Activated T-cell treated with anti-CD3 and anti-CD28 coated beads for 1 hour (primary cell): ENCODE measurements at regions not wholly inside any gene's neighbourhood (a gene's known extent, or its start where the extent isn't known, plus 50 kb on each side); places are given as distances from the start of the nearest gene placed in this dataset.

Experiments
- DNase-seq: peaks from one replicate; pipeline ENCODE4 v3.0.0-alpha.2; 2020; ENCODE audit warnings: low read depth

- no peak for DNase-seq
Measured at GRCh38 chr21:15151385-15152103, 86.7 kb upstream of the NRIP1 start.

GRCh38 chr21:15152591-15152990, 87.8 kb upstream of the NRIP1 start:
- no peak for DNase-seq

- DNase-seq = no peak
Measured at GRCh38 chr21:15159382-15160020, 94.7 kb upstream of the NRIP1 start.

- DNase-seq = no peak
Measured at GRCh38 chr21:15160136-15160535, 95.3 kb upstream of the NRIP1 start.

- DNase-seq = no peak
Measured at GRCh38 chr21:15162921-15163320, 98.1 kb upstream of the NRIP1 start.

GRCh38 chr21:15164273-15164672, 99.5 kb upstream of the NRIP1 start:
- DNase-seq = no peak

GRCh38 chr21:15164678-15165303, 100.0 kb upstream of the NRIP1 start:
- no peak for DNase-seq

GRCh38 chr21:15170614-15171013, 105.8 kb upstream of the NRIP1 start:
- DNase-seq = no peak

- no peak for DNase-seq
Measured at GRCh38 chr21:15171546-15171945, 106.7 kb upstream of the NRIP1 start.

GRCh38 chr21:15172963-15173362, 108.2 kb upstream of the NRIP1 start:
- no peak for DNase-seq

GRCh38 chr21:15174923-15175322, 110.1 kb upstream of the NRIP1 start:
- no peak for DNase-seq

- no peak for DNase-seq
Measured at GRCh38 chr21:15182731-15183130, 117.9 kb upstream of the NRIP1 start.

- DNase-seq = no peak
Measured at GRCh38 chr21:15183813-15184257, 119.0 kb upstream of the NRIP1 start.

- DNase-seq = no peak
Measured at GRCh38 chr21:15190412-15190811, 125.6 kb upstream of the NRIP1 start.

- DNase-seq = no peak
Measured at GRCh38 chr21:15190837-15191236, 126.0 kb upstream of the NRIP1 start.

- no peak for DNase-seq
Measured at GRCh38 chr21:15191342-15191741, 126.5 kb upstream of the NRIP1 start.

- no peak for DNase-seq
Measured at GRCh38 chr21:15192243-15192642, 127.4 kb upstream of the NRIP1 start.

GRCh38 chr21:15193937-15194336, 129.1 kb upstream of the NRIP1 start:
- no peak for DNase-seq

GRCh38 chr21:15195104-15195503, 130.3 kb upstream of the NRIP1 start:
- DNase-seq = no peak

GRCh38 chr21:15195768-15196167, 131.0 kb upstream of the NRIP1 start:
- DNase-seq = no peak

- no peak for DNase-seq
Measured at GRCh38 chr21:15197696-15198095, 132.9 kb upstream of the NRIP1 start.

GRCh38 chr21:15199414-15200383, 134.9 kb upstream of the NRIP1 start:
- DNase-seq = no peak
